Trophoblast cell (in vitro differentiated cells and primary cell): ENCODE measurements at regions not wholly inside any gene's neighbourhood (a gene's known extent, or its start where the extent isn't known, plus 50 kb on each side); places are given as distances from the start of the nearest gene placed in this dataset.

Experiments
- DNase-seq, 2 donors: peaks; one replicate each; pipeline ENCODE4 v3.0.0-alpha.2; 2016
- H2AFZ ChIP-seq: 2 replicates; pipeline ENCODE4 v1.6.1; 2013; ENCODE audit warnings: low read length, moderate library complexity, mild to moderate bottlenecking; ENCODE audit not compliant: insufficient read depth, poor library complexity
- H2AK5ac ChIP-seq: 2 replicates; pipeline ENCODE4 v1.6.1; 2013; ENCODE audit warnings: mild to moderate bottlenecking, low read length
- H2BK120ac ChIP-seq: 2 replicates; pipeline ENCODE4 v1.6.1; 2013; ENCODE audit warnings: low read length, mild to moderate bottlenecking, moderate library complexity; ENCODE audit not compliant: insufficient read depth, poor library complexity
- H2BK12ac ChIP-seq: 2 replicates; pipeline ENCODE4 v1.6.1; 2013; ENCODE audit warnings: mild to moderate bottlenecking, low read length, moderate library complexity
- H2BK5ac ChIP-seq: 2 replicates; pipeline ENCODE4 v1.6.1; 2013; ENCODE audit warnings: low read length, low read depth, moderate library complexity, mild to moderate bottlenecking; ENCODE audit not compliant: poor library complexity
- H3K14ac ChIP-seq: 2 replicates; pipeline ENCODE4 v1.6.1; 2013; ENCODE audit warnings: mild to moderate bottlenecking, low read length
- H3K18ac ChIP-seq: 2 replicates; pipeline ENCODE4 v1.6.1; 2013; ENCODE audit warnings: mild to moderate bottlenecking, low read length
- H3K23ac ChIP-seq: 2 replicates; pipeline ENCODE4 v1.6.1; 2013; ENCODE audit warnings: low read length
- H3K27ac ChIP-seq: 2 replicates; pipeline ENCODE4 v1.5.1; 2013; ENCODE audit warnings: low read depth, mild to moderate bottlenecking, inconsistent platforms, low read length, moderate library complexity
- H3K27me3 ChIP-seq: 2 replicates; pipeline ENCODE4 v1.6.1; 2013; ENCODE audit warnings: inconsistent platforms, mild to moderate bottlenecking, low read length, moderate library complexity; ENCODE audit not compliant: insufficient read depth
- H3K36me3 ChIP-seq, 2 experiments: 1 replicate in 1 of 2; 2 replicates in 1 of 2; pipeline ENCODE4 v1.6.1; 2013; ENCODE audit warnings: low read length in 2 of 2, mild to moderate bottlenecking in 2 of 2, moderate library complexity in 1 of 2; ENCODE audit not compliant: insufficient read depth in 2 of 2, control insufficient read depth in 1 of 2
- H3K4ac ChIP-seq: 2 replicates; pipeline ENCODE4 v1.6.1; 2013; ENCODE audit warnings: low read depth, mild to moderate bottlenecking, low read length, moderate library complexity
- H3K4me1 ChIP-seq, 2 experiments: 1 replicate in 1 of 2; 2 replicates in 1 of 2; pipeline ENCODE4 v1.6.1; 2013; ENCODE audit warnings: low read length in 2 of 2, mild to moderate bottlenecking in 2 of 2, moderate library complexity in 1 of 2; ENCODE audit not compliant: insufficient read depth in 2 of 2, control insufficient read depth in 1 of 2
- H3K4me2 ChIP-seq: 2 replicates; pipeline ENCODE4 v1.6.1; 2013; ENCODE audit warnings: inconsistent platforms, mild to moderate bottlenecking, low read length, moderate library complexity
- H3K4me3 ChIP-seq: 2 replicates; pipeline ENCODE4 v1.5.1; 2013; ENCODE audit warnings: mild to moderate bottlenecking, low read depth, low read length, inconsistent platforms
- H3K79me1 ChIP-seq: one replicate; pipeline ENCODE4 v1.6.1; 2013; ENCODE audit warnings: low read length
- H3K79me2 ChIP-seq: 2 replicates; pipeline ENCODE4 v1.6.1; 2013; ENCODE audit warnings: low read length, mild to moderate bottlenecking; ENCODE audit not compliant: control insufficient read depth, insufficient read depth, poor library complexity
- H3K9ac ChIP-seq: 2 replicates; pipeline ENCODE4 v1.6.1; 2013; ENCODE audit warnings: mild to moderate bottlenecking, low read length
- H3K9me3 ChIP-seq: 2 replicates; pipeline ENCODE4 v1.6.1; 2013; ENCODE audit warnings: low read depth, mild to moderate bottlenecking, control low read depth, inconsistent platforms, low read length; ENCODE audit not compliant: insufficient read depth
- H4K12ac ChIP-seq: 2 replicates; pipeline ENCODE4 v1.6.1; 2013; ENCODE audit warnings: low read depth, mild to moderate bottlenecking, low read length, moderate library complexity
- H4K8ac ChIP-seq: 2 replicates; pipeline ENCODE4 v1.6.1; 2013; ENCODE audit warnings: low read depth, mild to moderate bottlenecking, low read length, moderate library complexity
- H4K91ac ChIP-seq: one replicate; pipeline ENCODE4 v1.6.1; 2013; ENCODE audit warnings: low read depth, mild to moderate bottlenecking, low read length, moderate library complexity
- WGBS: extraction: QIAGEN DNeasy Blood & Tissue Kit; methylation state at CpG from one replicate; pipeline ENCODE4 v1.1.7; 2013; ENCODE audit warnings: missing lambda C conversion rate; ENCODE audit not compliant: insufficient read length, insufficient coverage; ENCODE audit errors: extremely low coverage; 5-methylcytosine and 5-hydroxymethylcytosine counted together

DNA sequence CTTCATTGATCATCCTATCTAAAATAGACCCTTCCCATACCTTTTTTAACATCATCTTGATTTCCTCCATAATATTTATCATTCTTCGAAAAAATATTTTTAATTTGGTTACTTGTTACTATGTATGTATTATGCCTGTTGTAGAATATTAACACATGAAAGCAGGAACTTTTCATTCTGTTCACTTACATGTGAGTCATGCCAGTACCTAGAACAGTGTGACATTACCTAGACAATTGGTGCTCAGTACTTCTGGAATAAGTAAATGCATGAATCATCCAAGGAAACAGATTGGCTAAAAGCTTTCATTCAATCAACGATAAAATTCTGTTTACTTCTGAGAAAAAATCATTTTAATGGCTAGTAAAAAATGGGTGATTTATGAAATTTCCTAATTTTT, 76.4 kb downstream of the CXXC4 start:
- H2AK5ac ChIP-seq = no peak overlapping the region
- no peak overlapping the region for H4K12ac ChIP-seq
- H2AFZ ChIP-seq = no peak overlapping the region
- DNase-seq = no peak
- no peak overlapping the region for H2BK120ac ChIP-seq
- no peak overlapping the region for H3K27ac ChIP-seq
- no peak overlapping the region for H2BK12ac ChIP-seq
- H3K36me3 ChIP-seq = no peaks in the 10 kb centered on the region
- H3K9me3 ChIP-seq = no peaks in the 10 kb centered on the region
- no peaks in the 10 kb centered on the region for H3K79me2 ChIP-seq
- no peaks in the 10 kb centered on the region for H3K79me1 ChIP-seq
- no peak overlapping the region for H2BK5ac ChIP-seq
- no peak overlapping the region for H3K23ac ChIP-seq
- no peak overlapping the region for H3K4me2 ChIP-seq
- no peak overlapping the region for H4K8ac ChIP-seq
- no peak overlapping the region for H3K4me3 ChIP-seq
- H4K91ac ChIP-seq = no peak overlapping the region
- WGBS = 100% methylated on average over 1 of the region's 2 CpGs
- H3K4me1 ChIP-seq = no peaks in the 10 kb centered on the region
- H3K4ac ChIP-seq = no peak overlapping the region
- no peak overlapping the region for H3K18ac ChIP-seq
- H3K27me3 ChIP-seq = no peaks in the 10 kb centered on the region
- H3K9ac ChIP-seq = no peak overlapping the region
- H3K14ac ChIP-seq = no peak overlapping the region

DNA sequence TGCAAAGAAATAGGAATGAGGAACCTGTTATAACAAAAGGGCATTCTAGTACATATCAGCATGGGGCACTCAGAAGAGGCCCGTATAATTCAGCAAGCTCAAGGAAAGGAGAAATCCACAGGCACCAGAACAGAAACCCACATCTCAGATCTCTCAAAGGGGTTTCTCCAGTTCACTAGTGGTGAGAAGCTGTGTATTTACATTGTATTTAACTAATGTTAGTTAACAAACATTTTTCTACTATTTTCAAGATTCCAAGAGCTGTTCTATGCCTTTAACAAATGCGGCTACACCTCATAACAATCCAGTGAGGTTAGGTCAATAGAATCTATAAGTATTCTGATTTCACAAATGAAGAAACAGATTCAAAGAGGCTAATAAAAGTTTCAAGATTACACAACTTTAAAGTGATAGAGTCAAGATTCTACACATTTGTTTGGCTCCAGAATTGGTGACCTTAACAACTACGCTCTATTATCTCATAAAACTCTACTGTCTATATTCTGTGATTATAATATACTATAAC, 77.3 kb downstream of the CXXC4 start:
- Histone ChIP-seq H4K91ac (no peak overlapping the region), H3K27me3 (no peaks in the 10 kb centered on the region), H3K9ac (no peak overlapping the region), H3K18ac (no peak overlapping the region), H3K36me3 (no peaks in the 10 kb centered on the region), H3K14ac (no peak overlapping the region), H3K4ac (no peak overlapping the region), H3K4me1 (no peaks in the 10 kb centered on the region), H2AFZ (no peak overlapping the region), H3K4me3 (no peak overlapping the region), H3K27ac (no peak overlapping the region), H4K8ac (no peak overlapping the region), H3K79me1 (no peaks in the 10 kb centered on the region), H2AK5ac (no peak overlapping the region), H3K4me2 (no peak overlapping the region), H4K12ac (no peak overlapping the region), H3K79me2 (no peaks in the 10 kb centered on the region), H2BK12ac (no peak overlapping the region), H2BK5ac (no peak overlapping the region), H2BK120ac (no peak overlapping the region), H3K9me3 (no peaks in the 10 kb centered on the region), H3K23ac (no peak overlapping the region)
- DNase-seq = no peak
- no CpG with 5 or more reads among the region's 3 CpGs for WGBS

DNA sequence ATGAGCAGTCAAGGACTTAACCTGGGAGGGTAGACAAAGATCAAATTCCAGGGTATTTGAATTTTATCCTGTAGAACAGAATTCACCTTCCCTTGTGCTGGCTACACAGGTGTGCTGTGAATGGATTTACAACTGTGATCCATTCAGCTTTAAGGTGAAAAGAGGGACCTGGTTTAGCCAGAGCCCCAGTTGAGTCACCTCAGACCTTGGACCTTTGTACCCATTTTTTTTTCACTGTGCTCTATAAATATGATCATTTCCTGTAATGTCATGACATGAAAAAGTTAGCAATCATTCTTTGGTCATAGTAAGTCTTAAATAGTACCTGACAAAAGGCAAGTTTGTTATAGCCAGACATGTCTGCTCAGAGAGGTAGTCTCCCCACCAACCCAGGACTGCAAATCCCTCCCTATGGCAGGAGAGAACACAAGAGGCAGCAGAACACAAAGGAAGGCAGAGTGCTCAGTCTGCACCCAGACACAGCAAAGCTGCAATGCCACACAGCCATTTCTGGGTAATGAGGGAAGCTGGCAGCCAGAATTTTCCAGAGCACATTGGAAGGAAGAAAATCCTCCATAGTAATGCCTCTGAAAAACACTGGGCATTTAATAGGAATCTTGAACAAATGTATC, 77.9 kb downstream of the CXXC4 start:
- no peaks in the 10 kb centered on the region for H3K79me2 ChIP-seq
- H3K23ac ChIP-seq = no peak overlapping the region
- no peaks in the 10 kb centered on the region for H3K79me1 ChIP-seq
- no peaks in the 10 kb centered on the region for H3K36me3 ChIP-seq
- H2BK5ac ChIP-seq = no peak overlapping the region
- H3K27ac ChIP-seq = no peak overlapping the region
- no peak overlapping the region for H3K14ac ChIP-seq
- H3K4me1 ChIP-seq = no peaks in the 10 kb centered on the region
- H2BK120ac ChIP-seq = no peak overlapping the region
- H2AFZ ChIP-seq = no peak overlapping the region
- no peak overlapping the region for H4K91ac ChIP-seq
- H3K4ac ChIP-seq = no peak overlapping the region
- DNase-seq = no peak
- H3K9ac ChIP-seq = no peak overlapping the region
- H2AK5ac ChIP-seq = no peak overlapping the region
- H4K8ac ChIP-seq = no peak overlapping the region
- H3K9me3 ChIP-seq = no peaks in the 10 kb centered on the region
- no peak overlapping the region for H3K4me2 ChIP-seq
- H3K18ac ChIP-seq = no peak overlapping the region
- no peak overlapping the region for H2BK12ac ChIP-seq
- no peaks in the 10 kb centered on the region for H3K27me3 ChIP-seq
- H3K4me3 ChIP-seq = no peak overlapping the region
- no peak overlapping the region for H4K12ac ChIP-seq

DNA sequence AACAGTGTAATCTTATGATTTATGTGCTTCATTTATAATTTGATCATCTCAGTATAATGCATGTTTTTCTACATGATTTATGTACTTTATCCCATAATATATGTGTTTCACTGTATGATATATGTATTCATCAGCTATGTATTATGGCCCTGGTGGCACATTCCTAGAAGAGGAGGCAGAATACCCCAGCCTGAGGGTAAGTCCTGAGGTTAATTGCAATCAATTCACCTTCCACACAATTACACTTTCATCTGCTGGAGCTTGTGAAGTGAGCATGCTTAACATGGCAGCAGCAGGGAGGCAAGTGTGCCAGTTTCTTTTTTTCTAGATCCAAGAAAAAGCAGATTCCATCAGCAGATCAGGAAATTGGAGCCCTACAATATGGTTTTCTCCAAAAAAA, 81.2 kb downstream of the CXXC4 start:
- Histone ChIP-seq H3K4me1 (no peaks in the 10 kb centered on the region), H3K4me3 (no peak overlapping the region), H2AK5ac (no peak overlapping the region), H3K79me1 (no peaks in the 10 kb centered on the region), H2AFZ (no peak overlapping the region), H2BK12ac (no peak overlapping the region), H3K18ac (no peak overlapping the region), H4K91ac (no peak overlapping the region), H2BK120ac (no peak overlapping the region), H3K4me2 (no peak overlapping the region), H4K12ac (no peak overlapping the region), H3K36me3 (no peaks in the 10 kb centered on the region), H3K9ac (no peak overlapping the region), H3K4ac (no peak overlapping the region), H3K14ac (no peak overlapping the region), H2BK5ac (no peak overlapping the region), H3K27me3 (no peaks in the 10 kb centered on the region), H3K23ac (no peak overlapping the region), H4K8ac (no peak overlapping the region), H3K79me2 (no peaks in the 10 kb centered on the region), H3K9me3 (no peaks in the 10 kb centered on the region), H3K27ac (no peak overlapping the region)
- DNase-seq = no peak
